ENCODE measurements at regions not wholly inside any gene's neighbourhood (a gene's known extent, or its start where the extent isn't known, plus 50 kb on each side); places are given as distances from the start of the nearest gene placed in this dataset.

DNA sequence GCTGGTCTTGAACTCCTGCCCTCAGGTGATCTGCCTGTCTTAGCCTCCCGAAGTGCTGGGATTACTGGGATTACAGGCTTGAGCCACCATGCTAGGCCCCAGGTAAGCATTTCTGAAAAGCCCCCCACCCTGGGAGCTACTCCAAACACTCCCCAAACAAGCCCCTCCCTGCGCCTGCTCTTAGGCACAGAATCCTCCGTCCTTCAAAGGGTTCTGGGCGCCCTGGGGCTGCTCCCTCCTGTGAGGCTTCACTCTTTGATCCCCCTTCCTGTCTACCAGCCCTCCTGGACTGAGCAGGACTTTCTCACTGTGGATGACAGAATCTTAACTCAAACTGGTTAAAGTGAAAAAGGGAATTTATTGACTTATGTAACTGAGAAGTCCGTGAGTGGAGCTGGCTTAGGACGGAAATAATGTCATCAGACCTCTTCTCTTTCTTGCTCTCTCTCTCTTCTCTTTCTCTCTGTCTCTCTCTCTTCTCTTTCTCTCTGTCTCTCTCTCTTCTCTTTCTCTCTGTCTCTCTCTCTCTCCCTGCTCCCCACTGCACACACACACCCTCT is 66.9 kb upstream of the CLMN start:
- Histone ChIP-seq H3K4me1 (ENCODE audit: control insufficient read depth, insufficient read depth, low read length, unreplicated experiment) (peaks cover 32% of the 10 kb centered on the region), H3K4me3 (ENCODE audit: low read depth, low read length) (no peak overlapping the region), H2AFZ (ENCODE audit: low read length, unreplicated experiment) (no peak overlapping the region), H3K27me3 (ENCODE audit: insufficient read depth, low read length) (no peaks in the 10 kb centered on the region), H3K36me3 (ENCODE audit: insufficient read depth, low read length) (no peaks in the 10 kb centered on the region), H3K27ac (ENCODE audit: low read depth, low read length) (no peak overlapping the region), H3K79me2 (ENCODE audit: control insufficient read depth, insufficient read depth, low read length, unreplicated experiment) (no peaks in the 10 kb centered on the region)

DNA sequence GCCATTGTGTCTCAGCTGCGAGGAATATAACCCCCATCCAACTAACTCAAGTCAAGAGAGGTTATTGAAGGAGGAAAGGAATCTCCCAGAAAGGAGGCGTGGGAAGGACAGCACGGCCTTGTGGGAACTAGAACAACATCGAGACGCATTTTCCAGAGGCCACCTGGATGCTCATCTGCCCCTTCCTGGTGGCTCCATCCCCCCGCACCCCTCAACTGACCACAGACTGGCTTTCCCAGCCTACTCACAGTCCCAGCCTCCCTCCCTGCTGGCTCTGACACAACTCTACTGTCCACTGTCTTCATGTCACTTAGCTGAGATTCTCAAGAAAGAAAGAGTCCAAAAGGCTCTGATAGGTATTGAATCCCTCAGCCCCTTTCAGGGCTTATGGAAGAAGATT is 66.0 kb upstream of the CLMN start:
- Histone ChIP-seq H3K79me2 (ENCODE audit: control insufficient read depth, insufficient read depth, low read length, unreplicated experiment) (no peaks in the 10 kb centered on the region), H3K4me1 (ENCODE audit: control insufficient read depth, insufficient read depth, low read length, unreplicated experiment) (peaks cover 32% of the 10 kb centered on the region), H3K4me3 (ENCODE audit: low read depth, low read length) (no peak overlapping the region), H2AFZ (ENCODE audit: low read length, unreplicated experiment) (no peak overlapping the region), H3K36me3 (ENCODE audit: insufficient read depth, low read length) (no peaks in the 10 kb centered on the region), H3K27me3 (ENCODE audit: insufficient read depth, low read length) (no peaks in the 10 kb centered on the region), H3K27ac (ENCODE audit: low read depth, low read length) (no peak overlapping the region)

DNA sequence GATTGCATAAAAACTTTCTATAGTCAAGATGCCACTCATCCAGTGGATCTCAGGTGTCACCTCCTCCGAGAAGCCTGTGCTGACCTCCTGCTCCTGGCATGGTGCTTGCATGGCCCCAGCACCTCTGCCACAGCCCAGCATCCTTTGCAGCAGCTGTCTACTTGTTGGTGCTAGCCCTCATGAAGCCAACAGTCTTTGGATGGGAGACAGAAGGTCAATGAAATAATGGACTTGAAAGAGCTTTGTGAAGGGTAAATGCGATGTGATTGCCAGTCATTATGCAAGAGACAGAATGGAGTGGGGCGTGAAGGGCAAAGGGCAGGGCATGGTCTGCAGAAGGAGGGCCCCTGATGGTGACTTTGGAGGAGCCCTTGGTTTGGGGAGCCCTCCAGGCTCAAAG is 63.0 kb upstream of the CLMN start:
- H3K79me2 ChIP-seq (ENCODE audit: control insufficient read depth, insufficient read depth, low read length, unreplicated experiment) = no peaks in the 10 kb centered on the region
- no peak overlapping the region for H3K4me3 ChIP-seq (ENCODE audit: low read depth, low read length)
- peaks cover 7% of the 10 kb centered on the region for H3K4me1 ChIP-seq (ENCODE audit: control insufficient read depth, insufficient read depth, low read length, unreplicated experiment)
- H3K27me3 ChIP-seq (ENCODE audit: insufficient read depth, low read length) = no peaks in the 10 kb centered on the region
- H2AFZ ChIP-seq (ENCODE audit: low read length, unreplicated experiment) = no peak overlapping the region
- H3K27ac ChIP-seq (ENCODE audit: low read depth, low read length) = no peak overlapping the region
- no peaks in the 10 kb centered on the region for H3K36me3 ChIP-seq (ENCODE audit: insufficient read depth, low read length)

DNA sequence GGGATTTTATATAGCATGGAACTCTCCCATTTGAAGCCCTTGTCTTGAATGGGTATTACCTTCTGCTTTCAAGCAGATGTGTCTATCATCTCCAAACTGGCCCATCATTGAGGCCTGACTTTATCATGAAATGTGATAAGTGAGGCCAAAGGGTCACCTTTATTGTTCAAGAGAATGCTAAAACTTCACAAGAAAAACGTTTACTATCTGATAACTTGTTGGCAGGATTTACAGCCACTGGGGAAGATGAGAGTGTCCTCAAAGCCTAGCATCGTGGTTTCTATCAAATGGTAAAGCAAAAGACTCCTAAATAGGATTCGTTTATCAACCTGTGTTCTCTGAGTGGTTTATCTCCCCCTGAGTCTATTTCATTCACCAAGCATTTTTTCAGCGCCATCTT is 62.0 kb upstream of the CLMN start:
- Histone ChIP-seq H3K27ac (ENCODE audit: low read depth, low read length) (no peak overlapping the region), H3K4me3 (ENCODE audit: low read depth, low read length) (no peak overlapping the region), H3K79me2 (ENCODE audit: control insufficient read depth, insufficient read depth, low read length, unreplicated experiment) (no peaks in the 10 kb centered on the region), H3K27me3 (ENCODE audit: insufficient read depth, low read length) (no peaks in the 10 kb centered on the region), H3K36me3 (ENCODE audit: insufficient read depth, low read length) (no peaks in the 10 kb centered on the region), H2AFZ (ENCODE audit: low read length, unreplicated experiment) (no peak overlapping the region), H3K4me1 (ENCODE audit: control insufficient read depth, insufficient read depth, low read length, unreplicated experiment) (no peaks in the 10 kb centered on the region)

DNA sequence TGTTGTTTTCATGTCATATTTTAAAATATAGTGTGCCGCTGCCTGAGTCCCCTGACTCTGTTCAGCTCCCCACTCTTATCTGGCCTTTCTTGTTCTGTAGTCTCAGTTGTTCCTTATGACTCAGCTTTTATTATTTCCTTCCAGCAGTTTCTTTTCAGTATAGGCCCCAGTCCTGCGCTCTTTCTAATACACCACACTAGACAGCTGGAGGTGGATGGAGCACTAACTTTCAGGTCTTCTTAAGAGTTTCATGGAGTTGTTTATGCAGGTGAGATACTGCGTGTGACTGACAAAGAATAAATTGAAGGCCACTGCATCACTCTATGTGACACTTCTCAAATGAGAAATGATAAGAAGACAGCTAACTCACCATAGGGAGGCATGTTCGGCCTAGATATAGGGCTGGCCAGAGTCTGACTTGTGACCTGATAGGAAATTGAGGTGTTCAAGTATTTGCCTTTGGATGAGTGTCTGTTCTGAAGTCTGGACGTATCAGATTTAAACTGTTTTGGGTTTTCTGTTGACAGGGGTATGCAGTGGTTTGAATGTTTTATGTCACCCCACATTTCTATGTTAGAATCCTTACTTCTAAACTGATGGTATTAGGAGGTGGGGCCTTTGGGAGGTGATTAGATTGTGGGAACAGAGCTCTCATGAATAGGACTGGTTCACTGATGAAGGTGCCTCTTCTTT is 60.8 kb upstream of the CLMN start:
- Histone ChIP-seq H2AFZ (ENCODE audit: low read length, unreplicated experiment) (no peak overlapping the region), H3K27ac (ENCODE audit: low read depth, low read length) (no peak overlapping the region), H3K36me3 (ENCODE audit: insufficient read depth, low read length) (no peaks in the 10 kb centered on the region), H3K4me3 (ENCODE audit: low read depth, low read length) (no peak overlapping the region), H3K27me3 (ENCODE audit: insufficient read depth, low read length) (peaks cover 2% of the 10 kb centered on the region), H3K4me1 (ENCODE audit: control insufficient read depth, insufficient read depth, low read length, unreplicated experiment) (no peaks in the 10 kb centered on the region), H3K79me2 (ENCODE audit: control insufficient read depth, insufficient read depth, low read length, unreplicated experiment) (no peaks in the 10 kb centered on the region)

DNA sequence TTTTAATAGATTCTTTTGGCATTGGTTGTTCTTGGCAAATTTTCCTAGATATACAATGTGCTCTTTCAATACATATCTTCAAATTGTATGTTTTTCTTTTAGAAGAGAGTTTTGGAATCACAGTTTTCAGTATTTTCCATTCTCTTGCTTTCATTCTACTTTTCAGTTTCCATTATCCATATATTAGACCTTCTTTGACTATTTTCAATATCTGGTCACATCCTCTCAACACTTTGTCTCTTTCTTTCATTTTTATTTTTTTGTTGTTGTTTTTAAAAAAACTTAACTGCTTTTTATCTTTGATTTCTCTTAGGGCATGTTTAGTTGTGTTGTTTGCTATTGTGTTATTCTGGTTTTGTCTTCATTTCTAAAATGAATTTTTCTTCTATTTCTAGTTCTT is 59.9 kb upstream of the CLMN start:
- Histone ChIP-seq H2AFZ (ENCODE audit: low read length, unreplicated experiment) (no peak overlapping the region), H3K4me3 (ENCODE audit: low read depth, low read length) (no peak overlapping the region), H3K79me2 (ENCODE audit: control insufficient read depth, insufficient read depth, low read length, unreplicated experiment) (no peaks in the 10 kb centered on the region), H3K36me3 (ENCODE audit: insufficient read depth, low read length) (no peaks in the 10 kb centered on the region), H3K27ac (ENCODE audit: low read depth, low read length) (no peak overlapping the region), H3K4me1 (ENCODE audit: control insufficient read depth, insufficient read depth, low read length, unreplicated experiment) (no peaks in the 10 kb centered on the region), H3K27me3 (ENCODE audit: insufficient read depth, low read length) (peaks cover 6% of the 10 kb centered on the region)

DNA sequence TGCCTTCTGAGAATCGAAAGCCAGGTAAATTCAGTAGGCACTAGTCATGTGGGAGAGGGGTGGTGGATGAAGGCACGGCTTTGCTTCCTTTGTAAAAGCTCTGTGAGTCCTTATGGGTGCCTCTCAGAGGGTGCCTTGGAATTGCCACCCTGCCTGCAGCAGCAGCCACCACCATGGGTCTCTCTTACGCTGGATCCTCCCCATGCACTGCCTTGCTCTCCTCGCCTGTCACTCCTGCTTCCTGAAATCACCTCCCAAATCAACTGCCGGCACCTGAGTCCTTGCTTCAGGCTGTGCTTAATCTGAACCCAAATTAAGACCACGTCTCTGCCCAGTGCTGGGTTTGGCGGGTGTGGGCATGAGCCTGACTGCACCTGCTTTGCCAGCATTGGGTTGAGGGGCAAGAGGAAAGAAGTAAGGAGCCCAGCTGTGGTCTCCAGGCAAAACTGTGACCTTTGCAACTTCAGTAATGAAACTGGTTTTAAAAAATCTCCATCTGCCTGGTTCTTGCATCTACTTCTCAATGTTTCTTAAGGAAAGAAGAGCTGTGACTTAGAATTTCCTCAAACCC is 55.9 kb upstream of the CLMN start:
- no peak overlapping the region for H2AFZ ChIP-seq (ENCODE audit: low read length, unreplicated experiment)
- H3K27ac ChIP-seq (ENCODE audit: low read depth, low read length) = no peak overlapping the region
- H3K4me1 ChIP-seq (ENCODE audit: control insufficient read depth, insufficient read depth, low read length, unreplicated experiment) = no peaks in the 10 kb centered on the region
- H3K36me3 ChIP-seq (ENCODE audit: insufficient read depth, low read length) = no peaks in the 10 kb centered on the region
- peaks cover 6% of the 10 kb centered on the region for H3K27me3 ChIP-seq (ENCODE audit: insufficient read depth, low read length)
- H3K4me3 ChIP-seq (ENCODE audit: low read depth, low read length) = no peak overlapping the region
- H3K79me2 ChIP-seq (ENCODE audit: control insufficient read depth, insufficient read depth, low read length, unreplicated experiment) = no peaks in the 10 kb centered on the region

DNA sequence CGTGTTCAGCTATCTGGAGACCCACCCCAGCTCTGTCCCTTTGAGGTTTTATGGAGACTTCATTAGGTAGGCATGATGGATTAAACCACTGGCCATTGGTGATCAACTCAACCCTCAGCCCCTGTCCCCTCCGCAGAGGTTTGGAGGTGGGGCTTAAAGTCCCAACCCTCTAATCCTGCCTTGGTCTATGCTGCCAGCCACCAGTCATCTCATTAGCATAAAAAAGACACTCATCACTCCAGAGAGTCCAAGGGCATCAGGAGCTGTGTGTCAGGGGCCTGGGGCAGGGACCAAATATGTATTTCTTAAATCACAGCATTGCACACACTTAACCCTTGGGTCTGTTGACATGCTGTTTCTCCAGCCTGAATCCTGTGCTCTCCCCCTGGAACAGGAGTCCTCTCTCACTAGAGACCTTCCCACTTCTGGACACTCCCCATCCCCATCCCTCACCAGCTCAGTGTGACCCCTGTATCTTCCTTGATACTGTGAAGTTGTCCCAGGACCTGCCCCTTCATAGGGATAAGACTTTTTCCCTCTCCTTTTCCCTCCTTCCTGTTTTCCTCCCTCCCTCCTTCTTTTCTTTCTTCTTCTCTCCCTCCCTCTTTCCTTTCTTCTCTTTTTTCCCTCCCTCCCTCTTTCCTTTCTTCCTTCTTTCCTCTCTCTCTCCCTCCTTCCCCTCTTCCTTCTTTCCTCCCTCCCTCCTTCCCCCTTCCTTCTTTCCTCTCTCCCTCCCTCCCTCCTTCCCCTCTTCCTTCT is 54.7 kb upstream of the CLMN start:
- Histone ChIP-seq H3K27me3 (ENCODE audit: insufficient read depth, low read length) (peaks cover 6% of the 10 kb centered on the region), H3K36me3 (ENCODE audit: insufficient read depth, low read length) (no peaks in the 10 kb centered on the region), H2AFZ (ENCODE audit: low read length, unreplicated experiment) (no peak overlapping the region), H3K27ac (ENCODE audit: low read depth, low read length) (no peak overlapping the region), H3K4me3 (ENCODE audit: low read depth, low read length) (no peak overlapping the region), H3K4me1 (ENCODE audit: control insufficient read depth, insufficient read depth, low read length, unreplicated experiment) (no peaks in the 10 kb centered on the region), H3K79me2 (ENCODE audit: control insufficient read depth, insufficient read depth, low read length, unreplicated experiment) (no peaks in the 10 kb centered on the region)

DNA sequence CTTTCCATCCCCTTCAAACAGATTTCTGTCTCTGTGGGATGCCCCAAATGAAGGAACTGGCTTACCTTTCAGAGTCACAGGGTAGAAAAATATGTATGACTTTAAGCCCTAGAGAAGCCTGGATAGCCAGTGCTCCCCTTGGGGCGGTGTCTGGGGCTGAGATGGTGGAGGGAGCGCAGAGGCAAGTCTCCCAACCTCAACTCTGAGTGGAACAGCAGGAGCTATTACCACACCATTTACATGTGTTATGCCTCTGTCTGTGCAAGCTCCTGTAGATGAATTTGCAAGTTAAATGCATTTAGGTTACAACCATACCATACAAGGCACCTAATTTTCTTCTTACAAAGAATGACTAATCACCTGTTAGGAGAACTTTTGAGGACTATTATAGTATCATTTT is 50.4 kb upstream of the CLMN start:
- H3K4me1 ChIP-seq (ENCODE audit: control insufficient read depth, insufficient read depth, low read length, unreplicated experiment) = peaks cover 13% of the 10 kb centered on the region
- H3K36me3 ChIP-seq (ENCODE audit: insufficient read depth, low read length) = no peaks in the 10 kb centered on the region
- H3K27me3 ChIP-seq (ENCODE audit: insufficient read depth, low read length) = no peaks in the 10 kb centered on the region
- H2AFZ ChIP-seq (ENCODE audit: low read length, unreplicated experiment) = no peak overlapping the region
- H3K27ac ChIP-seq (ENCODE audit: low read depth, low read length) = no peak overlapping the region
- no peaks in the 10 kb centered on the region for H3K79me2 ChIP-seq (ENCODE audit: control insufficient read depth, insufficient read depth, low read length, unreplicated experiment)
- H3K4me3 ChIP-seq (ENCODE audit: low read depth, low read length) = no peak overlapping the region
